ENCODE measurements at regions not wholly inside any gene's neighbourhood (a gene's known extent, or its start where the extent isn't known, plus 50 kb on each side); places are given as distances from the start of the nearest gene placed in this dataset.

DNA sequence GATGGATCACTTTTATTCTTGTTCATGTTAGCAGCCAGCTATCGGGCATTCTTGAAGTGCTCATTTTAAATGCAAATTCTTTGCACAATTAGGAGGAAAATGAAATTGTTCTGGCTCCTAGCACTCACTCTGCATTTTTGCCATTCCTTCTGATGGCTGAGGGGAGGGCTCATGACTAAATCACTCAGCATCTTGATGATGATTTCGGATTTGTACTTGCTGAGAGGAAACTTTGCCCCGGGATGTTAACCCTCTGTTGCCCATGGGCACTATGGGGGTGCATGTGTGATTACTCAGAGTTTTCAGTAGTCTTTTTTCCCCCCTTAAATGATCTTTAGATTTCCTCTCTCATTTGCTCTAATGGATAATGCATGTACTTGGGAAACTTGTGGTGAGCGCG is 299.6 kb upstream of the C2CD4B start:
- TF ChIP-seq CTCF (IDR thresholded peaks at IDR 0.05), result no peak
- no peak for TF ChIP-seq E2F4 (CRISPR knock-in tag; IDR thresholded peaks at IDR 0.05; ENCODE audit: borderline replicate concordance, low read depth)
- TF ChIP-seq GABPB1 (CRISPR knock-in tag; IDR thresholded peaks at IDR 0.05), result no peak
- TF ChIP-seq, protein P1, sequence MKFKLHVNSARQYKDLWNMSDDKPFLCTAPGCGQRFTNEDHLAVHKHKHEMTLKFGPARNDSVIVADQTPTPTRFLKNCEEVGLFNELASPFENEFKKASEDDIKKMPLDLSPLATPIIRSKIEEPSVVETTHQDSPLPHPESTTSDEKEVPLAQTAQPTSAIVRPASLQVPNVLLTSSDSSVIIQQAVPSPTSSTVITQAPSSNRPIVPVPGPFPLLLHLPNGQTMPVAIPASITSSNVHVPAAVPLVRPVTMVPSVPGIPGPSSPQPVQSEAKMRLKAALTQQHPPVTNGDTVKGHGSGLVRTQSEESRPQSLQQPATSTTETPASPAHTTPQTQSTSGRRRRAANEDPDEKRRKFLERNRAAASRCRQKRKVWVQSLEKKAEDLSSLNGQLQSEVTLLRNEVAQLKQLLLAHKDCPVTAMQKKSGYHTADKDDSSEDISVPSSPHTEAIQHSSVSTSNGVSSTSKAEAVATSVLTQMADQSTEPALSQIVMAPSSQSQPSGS (CRISPR knock-in tag; IDR thresholded peaks at IDR 0.05; ENCODE audit: borderline replicate concordance, low read depth), result no peak
- TF ChIP-seq, protein P2, sequence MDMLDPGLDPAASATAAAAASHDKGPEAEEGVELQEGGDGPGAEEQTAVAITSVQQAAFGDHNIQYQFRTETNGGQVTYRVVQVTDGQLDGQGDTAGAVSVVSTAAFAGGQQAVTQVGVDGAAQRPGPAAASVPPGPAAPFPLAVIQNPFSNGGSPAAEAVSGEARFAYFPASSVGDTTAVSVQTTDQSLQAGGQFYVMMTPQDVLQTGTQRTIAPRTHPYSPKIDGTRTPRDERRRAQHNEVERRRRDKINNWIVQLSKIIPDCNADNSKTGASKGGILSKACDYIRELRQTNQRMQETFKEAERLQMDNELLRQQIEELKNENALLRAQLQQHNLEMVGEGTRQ (CRISPR knock-in tag; IDR thresholded peaks at IDR 0.05), result no peak
- TF ChIP-seq FOXP1 (CRISPR knock-in tag; IDR thresholded peaks at IDR 0.05; ENCODE audit: borderline replicate concordance), result no peak
- no peak for TF ChIP-seq MLX (CRISPR knock-in tag; IDR thresholded peaks at IDR 0.05)
- TF ChIP-seq, protein P3, sequence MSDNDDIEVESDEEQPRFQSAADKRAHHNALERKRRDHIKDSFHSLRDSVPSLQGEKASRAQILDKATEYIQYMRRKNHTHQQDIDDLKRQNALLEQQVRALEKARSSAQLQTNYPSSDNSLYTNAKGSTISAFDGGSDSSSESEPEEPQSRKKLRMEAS (CRISPR knock-in tag; IDR thresholded peaks at IDR 0.05), result no peak
